Skin of body (tissue), 1 donor: ENCODE measurements at regions not wholly inside any gene's neighbourhood (a gene's known extent, or its start where the extent isn't known, plus 50 kb on each side); places are given as distances from the start of the nearest gene placed in this dataset.

Experiments
- DNase-seq: peaks from one replicate; lab custom pipeline; 2025; lab: John Stamatoyannopoulos, UW

DNA sequence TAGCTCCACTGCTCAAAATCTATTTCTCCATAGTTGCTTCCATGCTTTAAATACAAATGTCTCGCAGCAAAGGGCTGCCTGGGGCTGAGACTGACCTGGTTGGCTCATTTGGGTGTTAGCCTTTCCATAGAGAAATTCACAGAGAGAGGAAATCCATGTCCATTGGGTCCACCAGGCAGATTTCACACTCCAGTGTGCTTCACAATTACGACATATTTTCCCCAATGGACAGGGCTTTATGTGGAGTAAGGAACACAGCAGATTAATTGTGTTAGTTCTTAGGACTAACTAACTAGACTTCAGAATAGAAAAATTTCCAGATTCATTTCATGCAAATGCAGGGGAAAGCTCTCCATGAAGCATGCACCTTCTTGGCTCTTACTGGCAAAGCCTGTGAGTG lies 180.7 kb downstream of the FBXO15 start:
- no peak for DNase-seq

DNA sequence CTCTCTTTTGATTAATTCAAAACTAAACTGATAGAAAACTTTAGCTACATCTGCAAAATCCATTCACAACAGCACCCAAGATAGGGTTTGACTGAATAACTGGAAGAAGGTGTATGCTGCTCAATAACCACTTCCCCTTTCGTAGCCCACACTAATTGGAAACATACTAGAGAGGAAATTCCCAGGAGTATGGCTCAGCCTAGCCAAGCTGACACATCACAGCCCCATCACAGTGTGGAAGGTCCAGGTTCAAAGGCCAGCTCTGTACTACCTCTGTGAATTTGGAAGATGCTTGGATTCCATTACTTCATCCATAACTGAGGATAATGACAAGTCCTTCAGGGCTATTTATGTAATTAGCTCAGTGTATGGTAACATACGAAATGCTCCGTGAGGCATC lies 185.4 kb downstream of the FBXO15 start:
- no peak for DNase-seq

- DNase-seq = no peak
Measured at GRCh38 chr18:73961804-73962203, 185.8 kb downstream of the FBXO15 start.

GRCh38 chr18:73959352-73959751 lies 188.3 kb downstream of the FBXO15 start:
- no peak for DNase-seq

DNA sequence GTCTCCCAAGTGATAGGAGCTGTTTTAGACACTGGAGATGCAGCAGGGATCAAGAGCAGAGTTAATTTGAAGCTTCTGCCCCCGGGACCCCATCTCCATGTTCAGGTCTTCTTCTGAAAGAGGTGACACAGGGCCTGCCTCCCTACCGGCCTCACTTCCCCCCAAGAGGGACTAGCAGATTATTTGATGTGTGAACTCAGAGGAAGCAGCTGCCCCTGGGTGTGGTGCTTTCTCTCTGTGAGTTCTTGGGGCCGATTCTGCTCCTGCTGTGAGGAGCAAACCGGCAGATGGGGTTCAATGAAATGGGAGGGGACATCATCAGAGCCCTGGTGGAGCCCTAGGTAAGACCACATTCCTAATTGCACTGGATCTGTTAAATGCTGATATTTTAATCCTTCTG lies 193.4 kb downstream of the FBXO15 start:
- DNase-seq = no peak

GRCh38 chr18:73952296-73952946 lies 195.2 kb downstream of the FBXO15 start:
- no peak for DNase-seq

DNA sequence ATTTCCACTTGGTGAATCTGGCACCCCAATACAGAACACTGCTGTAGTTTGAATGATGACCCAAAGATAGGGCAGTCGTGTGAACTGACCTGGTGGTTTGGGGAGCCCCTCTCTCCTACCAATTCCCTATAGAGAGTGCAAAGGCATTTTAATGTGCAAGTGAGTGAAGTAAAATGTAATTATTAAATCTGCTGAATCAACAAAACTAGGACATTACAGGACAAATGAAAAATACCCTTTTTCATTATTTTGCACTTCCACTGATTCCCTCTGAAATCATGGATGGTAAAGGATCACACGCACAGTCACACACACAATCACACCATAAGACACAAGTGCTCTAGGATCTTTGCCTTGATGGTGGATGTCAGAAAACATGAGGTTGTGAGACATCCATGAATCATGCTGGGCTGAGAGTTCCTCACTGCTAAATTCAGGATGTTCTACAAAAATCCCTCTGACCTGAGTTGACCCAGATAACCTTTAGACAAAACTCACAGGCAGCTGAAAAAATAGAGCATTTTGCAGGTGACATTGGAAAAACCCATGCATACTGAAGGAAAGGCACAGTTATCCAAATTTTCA lies 197.4 kb downstream of the FBXO15 start:
- DNase-seq = no peak

GRCh38 chr18:73948497-73948896 lies 199.1 kb downstream of the FBXO15 start:
- no peak for DNase-seq

- DNase-seq = no peak
Measured at GRCh38 chr18:73948084-73948483, 199.6 kb downstream of the FBXO15 start.

DNA sequence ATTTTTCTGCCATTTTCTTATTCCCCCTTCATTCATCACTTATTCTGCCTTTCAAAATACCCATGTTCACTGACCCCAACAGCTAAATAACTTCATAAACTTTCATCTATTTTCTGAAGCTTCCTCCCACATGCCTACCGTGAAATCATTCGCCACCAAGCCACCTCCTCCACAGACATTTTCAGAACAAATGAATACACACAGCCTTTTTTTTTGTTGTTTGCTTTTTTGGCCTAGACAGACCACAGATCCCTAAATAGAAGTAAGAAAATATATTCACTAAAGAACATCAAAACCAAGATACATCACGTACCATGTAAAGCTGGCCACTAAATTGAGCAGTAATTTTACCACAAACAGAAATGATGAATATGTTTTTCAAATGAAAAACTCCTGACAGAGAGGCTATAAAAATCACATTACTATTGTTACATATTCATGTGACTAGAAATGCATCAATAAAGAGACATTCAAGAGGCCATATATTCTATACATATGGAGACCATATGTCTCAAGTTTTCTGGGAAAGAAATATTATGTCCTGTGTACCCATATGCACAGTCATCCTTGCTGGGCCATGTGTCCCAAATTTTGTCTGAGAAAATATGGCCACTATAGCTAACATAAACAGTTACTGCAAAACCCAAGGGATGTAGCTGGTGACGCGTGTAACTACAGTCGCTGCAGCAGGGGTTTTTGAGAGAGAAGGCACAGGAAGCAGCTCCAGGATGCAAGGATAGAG lies 200.3 kb downstream of the FBXO15 start:
- peak; percentile 91 for DNase-seq

DNA sequence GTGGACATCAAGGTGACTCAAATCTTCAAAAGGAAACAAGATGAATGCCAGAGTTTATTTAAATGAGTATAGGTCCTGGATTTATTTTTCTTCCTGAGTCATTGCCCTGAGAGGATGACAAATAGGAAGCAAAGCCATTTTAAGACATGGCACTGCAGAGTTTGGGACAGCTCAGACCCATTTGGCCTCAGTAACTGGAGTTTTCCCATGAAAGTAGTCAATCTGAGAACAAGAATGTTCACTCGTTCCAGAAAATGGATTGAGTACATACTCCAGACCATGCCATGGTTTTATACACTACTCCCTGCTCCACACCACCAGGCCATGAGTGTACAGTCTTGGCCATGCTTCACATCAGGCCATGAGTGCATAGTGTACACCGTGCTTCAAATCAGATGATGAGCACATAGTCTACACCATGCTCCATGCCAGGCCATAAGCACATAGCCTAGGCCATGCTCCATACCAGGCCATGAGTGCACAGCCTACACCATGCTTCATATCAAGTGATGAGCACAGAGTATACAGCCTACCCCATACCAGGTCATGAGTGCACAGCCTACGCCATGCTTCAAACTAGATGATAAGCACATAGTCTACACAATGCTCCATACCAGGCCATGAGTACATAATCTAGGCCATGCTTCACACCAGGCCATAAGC lies 202.4 kb downstream of the FBXO15 start:
- DNase-seq = no peak

DNA sequence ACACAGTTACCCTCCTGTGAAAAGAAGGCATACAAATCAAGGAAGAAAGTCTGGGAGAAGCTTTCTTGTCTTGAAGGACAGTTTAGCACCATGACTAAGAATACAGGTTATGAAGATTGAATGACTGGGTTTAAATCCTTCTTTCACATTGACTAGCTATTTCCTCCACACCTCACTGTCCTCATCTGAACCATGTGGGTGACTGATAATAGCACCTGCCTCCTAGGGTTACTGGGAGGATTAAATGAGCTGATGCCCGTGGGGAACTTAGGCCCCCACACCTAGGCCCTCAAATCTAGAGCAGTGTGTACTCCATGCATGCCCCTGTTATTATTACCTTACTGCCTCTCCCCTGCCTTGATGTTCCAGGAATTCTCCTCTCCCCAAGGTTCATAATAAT lies 202.9 kb downstream of the FBXO15 start:
- no peak for DNase-seq

DNA sequence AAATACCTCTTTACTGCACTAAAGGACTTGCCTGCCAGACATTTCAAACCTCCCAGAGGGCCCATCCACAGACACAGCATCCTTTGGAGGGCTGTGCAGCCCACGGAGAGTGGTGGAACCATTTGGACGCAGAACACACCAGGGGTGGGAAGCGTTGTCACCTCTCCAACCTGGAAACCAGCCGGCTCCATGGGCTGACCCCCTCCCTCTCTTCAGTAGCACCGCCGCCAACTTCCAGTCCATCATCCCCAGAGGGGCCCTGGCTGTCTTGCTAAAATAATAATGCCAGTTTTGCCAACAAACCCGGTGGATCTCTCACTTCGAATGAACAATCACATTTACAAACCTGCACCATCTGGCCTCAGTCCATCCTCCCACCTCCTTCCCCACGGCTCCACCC lies 203.9 kb downstream of the FBXO15 start:
- DNase-seq = no peak

DNA sequence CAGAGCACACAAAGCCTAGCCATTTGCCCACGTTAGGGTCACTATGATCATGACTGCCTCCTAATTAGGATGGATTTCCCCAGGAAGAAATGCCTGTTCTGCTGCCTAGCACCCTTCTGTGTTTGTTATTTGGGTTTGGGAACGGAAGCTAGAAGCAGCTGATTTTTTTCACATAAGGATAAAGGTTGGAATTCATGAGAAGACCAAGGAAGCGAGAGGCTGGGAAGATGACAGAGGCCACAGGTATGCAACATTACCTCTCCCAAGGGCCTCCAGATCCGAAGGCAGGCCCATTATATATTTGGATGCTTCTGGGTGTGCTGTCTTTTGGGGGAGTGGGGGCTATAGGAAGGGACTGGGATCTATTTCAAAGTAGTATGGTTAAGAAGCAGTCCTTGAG lies 204.7 kb downstream of the FBXO15 start:
- no peak for DNase-seq

GRCh38 chr18:73942081-73942625 lies 205.5 kb downstream of the FBXO15 start:
- DNase-seq = no peak

- DNase-seq = no peak
Measured at GRCh38 chr18:73940721-73941120, 206.9 kb downstream of the FBXO15 start.

- DNase-seq = no peak
Measured at GRCh38 chr18:73939391-73939790, 208.2 kb downstream of the FBXO15 start.

- no peak for DNase-seq
Measured at GRCh38 chr18:73933685-73934084, 213.9 kb downstream of the FBXO15 start.

DNA sequence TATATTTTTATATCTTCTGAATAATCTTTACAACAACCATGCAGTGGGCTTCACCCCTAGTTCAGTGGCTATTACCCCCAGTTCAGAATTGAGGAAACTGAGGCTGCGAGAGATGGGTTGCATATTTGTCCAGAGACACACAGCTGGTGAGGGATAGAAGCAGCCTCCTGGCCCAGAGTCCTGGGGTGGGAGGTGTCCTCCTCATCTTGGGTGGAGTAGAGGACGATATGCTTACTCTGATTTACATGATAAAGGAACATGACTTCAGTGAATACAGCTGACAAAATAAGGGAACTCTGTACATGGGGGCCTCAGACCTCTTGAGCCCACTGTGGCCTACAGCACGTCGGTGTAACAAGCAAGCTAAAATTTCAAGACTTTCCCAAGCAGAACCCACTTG lies 214.7 kb downstream of the FBXO15 start:
- no peak for DNase-seq

- no peak for DNase-seq
Measured at GRCh38 chr18:73927496-73927895, 220.1 kb downstream of the FBXO15 start.

DNA sequence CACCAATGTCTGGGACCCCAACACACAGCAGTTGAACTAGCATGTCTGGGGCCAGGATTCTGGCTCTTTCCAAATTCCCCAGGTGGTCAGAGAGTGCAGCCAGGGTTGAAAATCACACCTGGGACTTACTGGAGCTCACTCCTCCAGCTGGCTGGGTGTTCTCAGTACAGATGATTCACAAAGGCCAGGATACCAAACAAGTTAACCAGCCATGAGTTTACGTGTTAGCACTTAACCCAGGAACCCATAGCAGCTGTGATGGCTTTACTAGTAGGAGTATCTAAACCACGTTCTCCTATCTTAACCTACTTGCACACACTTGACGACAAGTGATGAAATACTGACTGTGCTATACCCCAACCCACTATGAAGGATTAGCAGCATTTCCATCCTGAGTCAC lies 222.8 kb downstream of the FBXO15 start:
- DNase-seq = no peak

DNA sequence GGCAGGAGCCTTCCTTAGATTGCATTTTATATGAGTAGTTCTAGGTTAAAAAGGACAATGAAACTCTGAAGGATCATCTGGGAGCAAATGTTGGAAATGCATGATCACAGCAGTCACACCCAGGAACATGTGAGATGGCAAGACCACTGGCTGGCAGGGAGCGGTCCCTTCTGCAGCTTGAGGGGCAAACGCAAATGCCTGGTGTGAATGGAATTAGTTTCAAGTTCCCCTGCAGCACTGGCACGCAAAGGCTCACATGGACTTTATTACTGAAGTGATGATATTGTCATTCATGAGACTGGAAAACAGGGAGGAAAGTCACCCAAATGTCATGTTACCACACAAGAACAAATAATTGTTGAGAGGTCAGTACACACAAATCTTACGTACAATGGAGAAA lies 223.3 kb downstream of the FBXO15 start:
- peak; percentile 6 for DNase-seq
